Loucy (cell line): ENCODE measurements at regions not wholly inside any gene's neighbourhood (a gene's known extent, or its start where the extent isn't known, plus 50 kb on each side); places are given as distances from the start of the nearest gene placed in this dataset.

ENCODE experiments used
- CTCF ChIP-seq: fragments of 200-600 bp; sonication (generic); conservative IDR thresholded peaks from 2 replicates; pipeline ENCODE4 v1.5.1; 2014; ENCODE audit warnings: mild to moderate bottlenecking, antibody characterized with exemption, low read length
- EZH2phosphoT487 ChIP-seq: fragments of 200-600 bp; IDR thresholded peaks from 2 replicates; pipeline ENCODE4 v1.6.1; 2018; ENCODE audit warnings: antibody characterized with exemption, mild to moderate bottlenecking, moderate library complexity, borderline replicate concordance

- TF ChIP-seq CTCF: no peak
- no peak for TF ChIP-seq EZH2phosphoT487
These were observed 165.7 kb downstream of the ERMARD start for GRCh38 chr6:169917153-169917552.
